ENCODE measurements at regions not wholly inside any gene's neighbourhood (a gene's known extent, or its start where the extent isn't known, plus 50 kb on each side); places are given as distances from the start of the nearest gene placed in this dataset.
"Not testable (repeated sequence)": the region's sequence is repeated elsewhere in the genome, so short reads cannot be mapped to it uniquely, and the experiment has no call there.

- no peak for DNase-seq
Measured at GRCh38 chr2:36302911-36303310, 52.7 kb upstream of the CRIM1 start.

GRCh38 chr2:36301843-36302242 lies 53.7 kb upstream of the CRIM1 start:
- no peak for DNase-seq

GRCh38 chr2:36300697-36301096 lies 54.9 kb upstream of the CRIM1 start:
- no peak for DNase-seq

- DNase-seq, result no peak
Measured at GRCh38 chr2:36296798-36297197, 58.8 kb upstream of the CRIM1 start.

GRCh38 chr2:36294316-36294721 lies 61.3 kb upstream of the CRIM1 start:
- peak; percentile 54 for DNase-seq

- no peak for DNase-seq
Measured at GRCh38 chr2:36290306-36290856, 65.2 kb upstream of the CRIM1 start.

- DNase-seq, result no peak
Measured at GRCh38 chr2:36289731-36290130, 65.8 kb upstream of the CRIM1 start.

- peak; percentile 14 for DNase-seq
Measured at GRCh38 chr2:36287363-36288275, 68.0 kb upstream of the CRIM1 start.

- DNase-seq, result not testable (repeated sequence)
Measured at GRCh38 chr2:36279506-36279905, 76.1 kb upstream of the CRIM1 start.

- DNase-seq, result no peak
Measured at GRCh38 chr2:36277881-36278523, 77.6 kb upstream of the CRIM1 start.

- DNase-seq, result peak; percentile 74
Measured at GRCh38 chr2:36277146-36277808, 78.3 kb upstream of the CRIM1 start.

- DNase-seq, result no peak
Measured at GRCh38 chr2:36271266-36271665, 84.3 kb upstream of the CRIM1 start.

GRCh38 chr2:36270758-36271157 lies 84.8 kb upstream of the CRIM1 start:
- no peak for DNase-seq

- no peak for DNase-seq
Measured at GRCh38 chr2:36267194-36267593, 88.4 kb upstream of the CRIM1 start.

GRCh38 chr2:36266536-36267121 lies 88.9 kb upstream of the CRIM1 start:
- DNase-seq, result peak; percentile 4

- DNase-seq, result no peak
Measured at GRCh38 chr2:36262581-36262980, 93.0 kb upstream of the CRIM1 start.

GRCh38 chr2:36255863-36256262 lies 99.7 kb upstream of the CRIM1 start:
- no peak for DNase-seq

- DNase-seq, result no peak
Measured at GRCh38 chr2:36253086-36253485, 102.5 kb upstream of the CRIM1 start.

GRCh38 chr2:36246320-36246990 lies 109.1 kb upstream of the CRIM1 start:
- DNase-seq, result peak; percentile 81

GRCh38 chr2:36245651-36246050 lies 109.9 kb upstream of the CRIM1 start:
- DNase-seq, result no peak

GRCh38 chr2:36238106-36238505 lies 117.5 kb upstream of the CRIM1 start:
- DNase-seq, result no peak

- no peak for DNase-seq
Measured at GRCh38 chr2:36235882-36236281, 119.7 kb upstream of the CRIM1 start.
